ENCODE measurements at regions not wholly inside any gene's neighbourhood (a gene's known extent, or its start where the extent isn't known, plus 50 kb on each side); places are given as distances from the start of the nearest gene placed in this dataset.

DNA sequence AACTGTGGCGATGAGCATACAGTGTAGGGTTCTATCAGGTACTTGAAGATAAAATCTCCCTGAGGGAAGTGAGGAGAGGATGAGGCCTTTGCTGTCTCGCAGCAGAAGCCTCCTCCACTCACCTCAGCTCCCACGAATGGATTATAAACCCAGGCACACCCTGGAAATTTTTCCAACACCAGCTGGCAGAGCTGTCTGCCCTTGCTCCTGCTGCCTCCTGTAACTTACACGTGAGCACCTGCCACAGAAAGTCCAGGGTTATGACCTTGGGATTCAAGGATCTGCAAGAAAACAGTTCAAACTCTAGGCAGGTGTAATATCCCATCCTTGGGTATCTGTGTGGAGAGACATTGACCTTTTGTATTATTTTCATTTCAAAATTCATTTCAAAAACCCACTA lies 70.9 kb upstream of the MYO16 start:
- Histone ChIP-seq H3K4me1 (no peaks in the 10 kb centered on the region), H3K27me3 (no peaks in the 10 kb centered on the region), H3K4me3 (no peak overlapping the region), H3K27ac (no peak overlapping the region), H3K9me3 (no peaks in the 10 kb centered on the region), H3K36me3 (no peaks in the 10 kb centered on the region)
- intact Hi-C loops (cut with DNase I; ENCODE audit: low total_unique reads) = no loop called here
- DNase-seq (ENCODE audit: low spot score in 2 of 2) = no peak
- TF ChIP-seq POLR2AphosphoS5 (IDR thresholded peaks at IDR 0.05) (no peak), POLR2A (IDR thresholded peaks at IDR 0.05) (no peak)
- TF ChIP-seq, protein P1, sequence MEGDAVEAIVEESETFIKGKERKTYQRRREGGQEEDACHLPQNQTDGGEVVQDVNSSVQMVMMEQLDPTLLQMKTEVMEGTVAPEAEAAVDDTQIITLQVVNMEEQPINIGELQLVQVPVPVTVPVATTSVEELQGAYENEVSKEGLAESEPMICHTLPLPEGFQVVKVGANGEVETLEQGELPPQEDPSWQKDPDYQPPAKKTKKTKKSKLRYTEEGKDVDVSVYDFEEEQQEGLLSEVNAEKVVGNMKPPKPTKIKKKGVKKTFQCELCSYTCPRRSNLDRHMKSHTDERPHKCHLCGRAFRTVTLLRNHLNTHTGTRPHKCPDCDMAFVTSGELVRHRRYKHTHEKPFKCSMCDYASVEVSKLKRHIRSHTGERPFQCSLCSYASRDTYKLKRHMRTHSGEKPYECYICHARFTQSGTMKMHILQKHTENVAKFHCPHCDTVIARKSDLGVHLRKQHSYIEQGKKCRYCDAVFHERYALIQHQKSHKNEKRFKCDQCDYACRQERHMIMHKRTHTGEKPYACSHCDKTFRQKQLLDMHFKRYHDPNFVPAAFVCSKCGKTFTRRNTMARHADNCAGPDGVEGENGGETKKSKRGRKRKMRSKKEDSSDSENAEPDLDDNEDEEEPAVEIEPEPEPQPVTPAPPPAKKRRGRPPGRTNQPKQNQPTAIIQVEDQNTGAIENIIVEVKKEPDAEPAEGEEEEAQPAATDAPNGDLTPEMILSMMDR (IDR thresholded peaks at IDR 0.05) = no peak

DNA sequence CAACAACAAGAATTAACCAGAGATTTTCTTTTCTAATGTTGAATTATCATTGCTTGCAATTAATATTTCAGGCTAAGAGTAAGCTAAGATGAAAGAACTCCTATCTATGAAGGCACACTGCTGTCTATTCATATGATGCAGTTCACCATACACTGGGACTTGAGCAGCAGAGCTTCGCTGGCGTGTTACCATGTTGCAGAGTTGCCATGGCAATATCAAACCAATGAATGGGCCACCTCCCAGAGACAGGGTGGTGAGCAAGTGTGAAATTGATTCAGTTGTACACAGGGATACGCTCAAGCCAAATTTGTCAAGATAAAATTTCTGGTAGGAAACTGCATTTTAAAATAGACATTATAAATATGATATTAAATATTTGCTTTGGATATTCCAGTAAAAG lies 69.3 kb upstream of the MYO16 start:
- Histone ChIP-seq H3K4me3 (no peak overlapping the region), H3K9me3 (no peaks in the 10 kb centered on the region), H3K4me1 (no peaks in the 10 kb centered on the region), H3K27ac (no peak overlapping the region), H3K36me3 (no peaks in the 10 kb centered on the region), H3K27me3 (no peaks in the 10 kb centered on the region)
- intact Hi-C loops (cut with DNase I; ENCODE audit: low total_unique reads) = no loop called here
- TF ChIP-seq POLR2A (IDR thresholded peaks at IDR 0.05) (no peak), POLR2AphosphoS5 (IDR thresholded peaks at IDR 0.05) (no peak)
- TF ChIP-seq, protein P1 (IDR thresholded peaks at IDR 0.05) = no peak
- no peak for DNase-seq (ENCODE audit: low spot score in 2 of 2)

GRCh38 chr13:108561149-108561548 lies 68.3 kb upstream of the MYO16 start:
- H3K4me3 ChIP-seq = no peak overlapping the region
- TF ChIP-seq POLR2A (IDR thresholded peaks at IDR 0.05) (no peak), POLR2AphosphoS5 (IDR thresholded peaks at IDR 0.05) (no peak)
- TF ChIP-seq, protein P1 (IDR thresholded peaks at IDR 0.05) = no peak
- intact Hi-C loops (cut with DNase I; ENCODE audit: low total_unique reads) = no loop called here
- H3K4me1 ChIP-seq = no peaks in the 10 kb centered on the region
- no peak overlapping the region for H3K27ac ChIP-seq
- H3K36me3 ChIP-seq = no peaks in the 10 kb centered on the region
- DNase-seq (ENCODE audit: low spot score in 2 of 2) = no peak
- no peaks in the 10 kb centered on the region for H3K27me3 ChIP-seq
- no peaks in the 10 kb centered on the region for H3K9me3 ChIP-seq

- no peaks in the 10 kb centered on the region for H3K4me1 ChIP-seq
- H3K9me3 ChIP-seq = no peaks in the 10 kb centered on the region
- no peaks in the 10 kb centered on the region for H3K27me3 ChIP-seq
- no peak for DNase-seq (ENCODE audit: low spot score in 2 of 2)
- TF ChIP-seq, protein P1 (IDR thresholded peaks at IDR 0.05) = no peak
- TF ChIP-seq POLR2A (IDR thresholded peaks at IDR 0.05) (no peak), POLR2AphosphoS5 (IDR thresholded peaks at IDR 0.05) (no peak)
- no peak overlapping the region for H3K27ac ChIP-seq
- H3K36me3 ChIP-seq = no peaks in the 10 kb centered on the region
- intact Hi-C loops (cut with DNase I; ENCODE audit: low total_unique reads) = no loop called here
- no peak overlapping the region for H3K4me3 ChIP-seq
Observed at GRCh38 chr13:108566413-108567170, 62.8 kb upstream of the MYO16 start.

- no peak overlapping the region for H3K27ac ChIP-seq
Observed at GRCh38 chr13:108572782-108573211, 56.6 kb upstream of the MYO16 start.

More at GRCh38 chr13:108572782-108573211, 56.6 kb upstream of the MYO16 start:
- Histone ChIP-seq H3K4me1 (no peaks in the 10 kb centered on the region), H3K4me3 (no peak overlapping the region), H3K36me3 (no peaks in the 10 kb centered on the region), H3K9me3 (no peaks in the 10 kb centered on the region), H3K27me3 (no peaks in the 10 kb centered on the region)
- TF ChIP-seq POLR2AphosphoS5 (IDR thresholded peaks at IDR 0.05) (no peak), POLR2A (IDR thresholded peaks at IDR 0.05) (no peak)
- TF ChIP-seq, protein P1 (IDR thresholded peaks at IDR 0.05) = no peak
- intact Hi-C loops (cut with DNase I; ENCODE audit: low total_unique reads) = no loop called here
- no peak for DNase-seq (ENCODE audit: low spot score in 2 of 2)
